ENCODE measurements at regions not wholly inside any gene's neighbourhood (a gene's known extent, or its start where the extent isn't known, plus 50 kb on each side); places are given as distances from the start of the nearest gene placed in this dataset.

DNA sequence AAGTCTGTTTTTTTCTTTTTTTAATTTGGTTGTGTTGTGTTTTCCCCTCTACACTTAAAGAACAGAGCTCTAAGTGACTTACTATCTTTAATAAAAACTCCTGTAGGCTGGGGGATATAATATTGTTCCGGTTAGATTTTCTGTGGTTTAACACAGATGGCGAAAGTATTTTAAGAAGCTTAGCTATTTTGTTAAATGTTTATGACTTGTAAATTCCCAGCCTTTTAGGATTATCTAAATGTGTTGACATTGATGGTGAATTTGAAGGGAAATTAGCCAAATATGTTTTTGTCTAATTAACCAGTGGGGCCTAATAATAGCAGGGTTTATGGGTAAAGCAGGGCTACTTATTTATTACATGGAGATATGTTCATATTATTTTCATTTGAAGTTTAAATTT, 538.5 kb downstream of the INHBA start:
- TF ChIP-seq, protein P1, sequence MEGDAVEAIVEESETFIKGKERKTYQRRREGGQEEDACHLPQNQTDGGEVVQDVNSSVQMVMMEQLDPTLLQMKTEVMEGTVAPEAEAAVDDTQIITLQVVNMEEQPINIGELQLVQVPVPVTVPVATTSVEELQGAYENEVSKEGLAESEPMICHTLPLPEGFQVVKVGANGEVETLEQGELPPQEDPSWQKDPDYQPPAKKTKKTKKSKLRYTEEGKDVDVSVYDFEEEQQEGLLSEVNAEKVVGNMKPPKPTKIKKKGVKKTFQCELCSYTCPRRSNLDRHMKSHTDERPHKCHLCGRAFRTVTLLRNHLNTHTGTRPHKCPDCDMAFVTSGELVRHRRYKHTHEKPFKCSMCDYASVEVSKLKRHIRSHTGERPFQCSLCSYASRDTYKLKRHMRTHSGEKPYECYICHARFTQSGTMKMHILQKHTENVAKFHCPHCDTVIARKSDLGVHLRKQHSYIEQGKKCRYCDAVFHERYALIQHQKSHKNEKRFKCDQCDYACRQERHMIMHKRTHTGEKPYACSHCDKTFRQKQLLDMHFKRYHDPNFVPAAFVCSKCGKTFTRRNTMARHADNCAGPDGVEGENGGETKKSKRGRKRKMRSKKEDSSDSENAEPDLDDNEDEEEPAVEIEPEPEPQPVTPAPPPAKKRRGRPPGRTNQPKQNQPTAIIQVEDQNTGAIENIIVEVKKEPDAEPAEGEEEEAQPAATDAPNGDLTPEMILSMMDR (IDR thresholded peaks at IDR 0.05): no peak
- TF ChIP-seq POLR2A (IDR thresholded peaks at IDR 0.05): no peak
- no peak for TF ChIP-seq POLR2AphosphoS5 (IDR thresholded peaks at IDR 0.05)

Measured in breast epithelium (tissue), 3 donors.